HUES48 (cell line): ENCODE measurements at regions not wholly inside any gene's neighbourhood (a gene's known extent, or its start where the extent isn't known, plus 50 kb on each side); places are given as distances from the start of the nearest gene placed in this dataset.

Experiments
- H3K27ac ChIP-seq: one replicate; pipeline ENCODE4 v1.7.0; 2013; ENCODE audit warnings: low read depth, low read length, inconsistent platforms
- H3K27me3 ChIP-seq: 2 replicates; pipeline ENCODE4 v1.6.1; 2013; ENCODE audit warnings: mild to moderate bottlenecking, low read length; ENCODE audit not compliant: control insufficient read depth, insufficient read depth
- H3K36me3 ChIP-seq: 2 replicates; pipeline ENCODE4 v1.6.1; 2013; ENCODE audit warnings: low read length; ENCODE audit not compliant: control insufficient read depth, insufficient read depth
- H3K4me1 ChIP-seq: 2 replicates; pipeline ENCODE4 v1.6.1; 2013; ENCODE audit warnings: mild to moderate bottlenecking, low read length; ENCODE audit not compliant: control insufficient read depth, insufficient read depth
- H3K4me3 ChIP-seq: 2 replicates; pipeline ENCODE4 v1.5.1; 2013; ENCODE audit warnings: mild to moderate bottlenecking, low read depth, low read length
- H3K9ac ChIP-seq: 2 replicates; pipeline ENCODE4 v1.6.1; 2013; ENCODE audit warnings: mild to moderate bottlenecking, low read depth, low read length, moderate library complexity
- H3K9me3 ChIP-seq: 2 replicates; pipeline ENCODE4 v1.6.1; 2013; ENCODE audit warnings: low read length; ENCODE audit not compliant: control insufficient read depth, insufficient read depth

DNA sequence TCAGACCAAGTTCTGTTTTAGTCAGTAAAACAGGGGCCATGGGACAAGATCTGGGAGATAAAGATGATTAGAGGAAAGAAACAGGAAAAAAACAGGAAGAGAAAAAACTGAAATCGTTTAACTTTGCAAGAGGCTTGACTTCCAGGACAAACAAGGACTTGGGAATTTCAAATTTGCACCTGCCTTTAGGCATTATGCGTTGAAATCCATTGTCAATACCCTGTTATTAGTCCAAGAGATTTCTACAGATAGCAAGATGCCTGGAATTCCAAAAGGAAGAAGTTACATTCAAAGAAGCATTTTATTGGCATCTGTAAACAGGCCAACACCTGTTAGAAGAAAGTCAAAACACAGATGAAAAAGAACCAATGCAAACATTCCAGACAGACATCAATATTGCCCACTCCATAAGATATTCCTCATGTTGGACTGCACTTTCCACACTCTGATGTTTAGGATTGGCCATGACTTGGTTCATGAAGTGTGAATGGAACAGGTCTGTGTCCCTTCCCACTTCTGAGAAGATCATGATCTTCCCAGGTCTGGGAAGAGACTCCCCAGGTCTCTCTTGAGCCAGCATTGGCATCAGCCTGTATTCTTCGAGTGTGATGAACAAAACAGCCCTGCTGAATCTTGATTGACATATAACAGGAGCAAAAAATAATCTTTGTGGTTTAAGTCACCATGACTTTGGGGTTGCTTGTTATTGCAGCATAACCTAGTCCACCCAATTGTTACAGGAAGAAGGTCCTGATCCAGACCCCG lies 181.4 kb upstream of the FN1 start:
- H3K27me3 ChIP-seq: no peaks in the 10 kb centered on the region
- no peak overlapping the region for H3K9ac ChIP-seq
- no peak overlapping the region for H3K4me3 ChIP-seq
- peaks cover 9% of the 10 kb centered on the region for H3K9me3 ChIP-seq
- no peaks in the 10 kb centered on the region for H3K36me3 ChIP-seq
- peaks cover 26% of the 10 kb centered on the region for H3K4me1 ChIP-seq
- peak overlapping the region; percentile 32 for H3K27ac ChIP-seq

DNA sequence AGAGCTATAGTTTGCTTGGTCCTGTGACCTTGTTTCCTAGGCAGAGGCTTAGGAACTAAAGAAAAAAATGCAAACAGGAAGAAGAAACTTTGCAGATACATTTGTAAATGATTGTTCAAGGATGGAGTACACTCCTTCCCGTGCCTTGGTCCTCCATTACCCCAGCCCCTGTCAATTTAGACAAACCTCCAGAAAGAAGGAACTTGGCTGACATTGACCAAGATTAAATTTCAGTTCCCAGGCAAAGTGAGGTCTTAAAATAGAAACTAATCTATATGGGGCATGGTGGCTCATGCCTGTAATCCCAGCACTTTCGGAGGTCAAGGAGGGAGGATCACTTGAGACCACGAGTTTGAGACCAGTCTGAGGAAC lies 179.9 kb upstream of the FN1 start:
- H3K4me1 ChIP-seq: peaks cover 26% of the 10 kb centered on the region
- no peaks in the 10 kb centered on the region for H3K36me3 ChIP-seq
- H3K9ac ChIP-seq: no peak overlapping the region
- no peak overlapping the region for H3K4me3 ChIP-seq
- peaks cover 9% of the 10 kb centered on the region for H3K9me3 ChIP-seq
- H3K27me3 ChIP-seq: no peaks in the 10 kb centered on the region
- no peak overlapping the region for H3K27ac ChIP-seq

DNA sequence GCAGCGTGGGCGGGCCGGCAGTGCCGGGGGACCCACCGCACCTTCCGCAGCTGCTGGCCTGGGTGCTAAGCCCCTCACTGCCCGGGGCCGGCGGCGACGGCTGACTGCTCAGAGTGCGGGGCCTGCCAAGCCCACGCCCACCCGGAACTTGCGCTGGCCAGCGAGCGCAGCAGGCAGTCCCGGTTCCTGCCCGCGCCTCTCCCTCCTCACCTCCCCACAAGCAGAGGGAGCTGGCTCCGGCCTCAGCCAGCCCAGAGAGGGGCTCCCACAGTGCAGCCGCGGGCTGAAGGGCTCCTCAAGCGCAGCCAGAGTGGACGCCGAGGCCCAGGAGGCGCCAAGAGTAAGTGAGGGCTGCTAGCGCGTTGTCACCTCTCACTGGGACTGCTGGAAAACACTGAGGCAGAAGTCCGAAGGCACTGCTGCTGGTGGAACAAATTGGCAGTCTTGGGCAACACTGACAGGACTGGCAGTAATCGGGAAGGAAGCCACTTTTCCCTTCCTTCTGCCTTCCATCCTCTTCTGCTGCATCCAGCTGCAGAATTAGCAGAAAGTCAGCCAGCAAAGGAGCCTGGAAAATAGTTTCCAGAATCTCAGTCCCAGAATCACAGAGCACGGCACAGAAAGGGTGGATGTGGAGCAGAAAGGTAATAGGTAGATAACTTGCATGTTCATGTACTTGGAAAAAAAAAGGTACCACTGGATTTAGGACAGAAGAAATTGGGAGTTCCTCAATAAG lies 179.4 kb upstream of the FN1 start:
- Histone ChIP-seq H3K9ac (no peak overlapping the region), H3K9me3 (peaks cover 9% of the 10 kb centered on the region), H3K27me3 (no peaks in the 10 kb centered on the region), H3K4me3 (no peak overlapping the region), H3K27ac (no peak overlapping the region), H3K4me1 (peaks cover 26% of the 10 kb centered on the region), H3K36me3 (no peaks in the 10 kb centered on the region)

DNA sequence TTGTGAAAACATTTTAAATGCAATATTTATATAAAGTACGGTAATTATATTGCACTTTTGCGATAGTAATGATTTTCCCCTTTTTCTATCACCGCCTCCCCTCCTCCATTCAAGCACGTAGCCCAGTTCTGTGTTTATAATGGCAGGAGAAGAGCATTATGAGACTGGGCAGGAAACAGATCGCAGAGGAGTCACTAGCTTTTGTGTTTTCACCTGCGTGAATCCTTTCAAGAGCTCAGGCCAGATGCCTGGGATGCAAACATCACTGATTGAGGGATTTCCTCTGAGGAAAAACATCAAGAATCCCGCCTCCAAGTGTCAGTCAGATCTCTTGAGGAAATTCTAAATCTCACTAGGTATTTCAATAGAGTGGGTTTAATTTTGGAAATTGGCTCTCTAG lies 178.4 kb upstream of the FN1 start:
- Histone ChIP-seq H3K4me3 (no peak overlapping the region), H3K9me3 (peaks cover 9% of the 10 kb centered on the region), H3K4me1 (peaks cover 17% of the 10 kb centered on the region), H3K36me3 (no peaks in the 10 kb centered on the region), H3K9ac (no peak overlapping the region), H3K27ac (no peak overlapping the region), H3K27me3 (no peaks in the 10 kb centered on the region)

DNA sequence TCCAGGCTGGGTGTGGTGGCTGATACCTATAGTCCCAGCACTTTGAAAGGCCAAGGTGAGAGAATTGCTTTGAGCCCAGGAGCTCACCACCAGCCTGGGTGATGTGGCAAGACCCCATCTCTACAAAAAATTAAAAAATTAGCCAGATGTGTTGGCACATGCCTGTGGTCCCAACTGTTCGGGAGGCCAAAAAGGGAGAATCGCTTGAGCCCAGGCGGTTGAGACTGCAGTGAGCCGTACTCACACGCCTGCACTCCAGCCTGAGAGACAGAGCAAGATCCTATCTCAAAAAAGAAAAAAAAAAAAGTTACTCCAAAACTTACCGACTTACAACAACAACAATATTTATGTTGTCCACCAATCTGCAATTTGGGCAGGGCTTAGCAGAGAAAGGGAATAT lies 178.0 kb upstream of the FN1 start:
- Histone ChIP-seq H3K4me1 (peaks cover 13% of the 10 kb centered on the region), H3K27ac (no peak overlapping the region), H3K9ac (no peak overlapping the region), H3K9me3 (peaks cover 9% of the 10 kb centered on the region), H3K27me3 (no peaks in the 10 kb centered on the region), H3K4me3 (no peak overlapping the region), H3K36me3 (no peaks in the 10 kb centered on the region)

DNA sequence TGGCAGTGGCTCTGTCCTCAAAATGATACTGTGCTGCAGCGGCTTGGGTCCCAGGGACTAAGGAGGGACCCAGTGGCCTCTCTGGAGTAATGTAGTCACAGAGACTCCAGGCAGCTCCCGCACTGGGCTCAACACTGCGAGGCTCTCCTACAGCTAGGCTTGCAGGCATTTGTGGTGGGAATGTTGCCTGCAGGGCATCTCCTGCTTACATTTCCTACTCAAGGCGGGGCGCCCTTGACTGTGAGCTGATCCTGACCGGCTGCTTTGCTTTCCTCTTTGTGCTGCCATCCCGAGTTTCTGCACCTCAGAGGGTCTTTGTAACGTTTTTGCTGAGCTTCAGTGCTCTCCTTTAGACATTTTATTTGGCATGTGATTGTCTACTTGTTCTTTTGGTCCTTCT lies 177.4 kb upstream of the FN1 start:
- H3K27ac ChIP-seq: peak overlapping the region; percentile 27
- H3K9me3 ChIP-seq: peaks cover 9% of the 10 kb centered on the region
- H3K9ac ChIP-seq: no peak overlapping the region

DNA sequence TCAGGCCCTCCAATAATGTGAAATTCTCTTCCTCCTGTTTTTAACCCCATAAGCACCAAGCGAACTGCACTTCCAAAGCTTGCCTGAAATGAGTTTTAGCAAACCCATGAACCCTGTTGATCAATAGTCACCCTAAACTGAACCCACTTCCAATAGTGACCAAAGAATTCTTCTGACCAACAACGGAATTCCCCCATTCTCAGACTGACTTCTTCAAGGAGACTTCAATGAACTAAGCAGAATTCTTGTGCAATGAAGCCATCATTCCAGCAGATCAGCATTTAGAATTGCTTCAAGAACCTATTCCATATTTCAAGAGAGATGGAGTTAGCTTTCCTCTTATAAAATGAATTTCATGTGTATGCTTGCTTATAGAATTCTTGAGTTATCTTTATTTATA lies 176.9 kb upstream of the FN1 start:
- Histone ChIP-seq H3K9me3 (peaks cover 9% of the 10 kb centered on the region), H3K27ac (no peak overlapping the region), H3K4me3 (no peak overlapping the region), H3K27me3 (no peaks in the 10 kb centered on the region), H3K4me1 (peaks cover 12% of the 10 kb centered on the region), H3K9ac (no peak overlapping the region), H3K36me3 (no peaks in the 10 kb centered on the region)

More for the DNA sequence above, 177.4 kb upstream of the FN1 start:
- Histone ChIP-seq H3K4me1 (peaks cover 12% of the 10 kb centered on the region), H3K4me3 (no peak overlapping the region), H3K27me3 (no peaks in the 10 kb centered on the region), H3K36me3 (no peaks in the 10 kb centered on the region)

DNA sequence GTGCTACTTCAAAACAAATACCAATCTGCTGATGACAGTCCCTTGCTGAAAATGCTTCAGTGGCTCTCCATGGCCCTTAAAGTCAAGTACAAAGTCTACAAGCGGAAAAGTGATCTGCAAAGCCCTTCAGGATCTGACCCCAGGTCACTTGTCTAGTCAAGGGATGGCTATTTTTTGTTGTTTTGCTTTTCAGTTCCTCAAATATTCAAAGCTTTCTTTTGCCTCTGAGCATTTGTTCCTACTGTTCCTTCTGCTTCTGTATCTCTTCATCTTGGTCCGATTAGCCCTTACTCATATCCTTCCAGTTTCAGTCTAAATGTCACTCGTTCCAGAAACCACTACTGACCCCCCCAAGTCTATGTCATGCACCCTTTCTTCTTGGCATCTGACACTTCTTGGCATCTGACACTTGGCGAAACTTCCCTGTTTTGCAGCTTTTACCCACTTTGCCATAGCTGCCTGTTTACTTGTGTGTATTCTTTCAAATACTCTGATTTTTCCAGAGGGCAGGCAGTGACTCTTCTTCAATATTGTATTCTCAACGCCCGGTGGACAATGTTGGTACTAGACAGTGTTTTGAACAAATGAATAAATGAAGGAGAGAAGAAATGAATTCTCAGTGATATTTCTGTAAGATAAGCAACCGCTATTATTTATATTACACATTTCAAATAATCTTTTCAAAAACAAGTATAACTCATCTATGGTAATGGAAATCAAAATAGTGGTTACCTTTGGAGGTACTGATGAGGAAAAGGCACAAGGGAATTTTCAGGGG lies 175.9 kb upstream of the FN1 start:
- Histone ChIP-seq H3K9ac (no peak overlapping the region), H3K4me1 (peaks cover 12% of the 10 kb centered on the region), H3K36me3 (no peaks in the 10 kb centered on the region), H3K27ac (no peak overlapping the region), H3K4me3 (no peak overlapping the region), H3K9me3 (peaks cover 9% of the 10 kb centered on the region), H3K27me3 (no peaks in the 10 kb centered on the region)

DNA sequence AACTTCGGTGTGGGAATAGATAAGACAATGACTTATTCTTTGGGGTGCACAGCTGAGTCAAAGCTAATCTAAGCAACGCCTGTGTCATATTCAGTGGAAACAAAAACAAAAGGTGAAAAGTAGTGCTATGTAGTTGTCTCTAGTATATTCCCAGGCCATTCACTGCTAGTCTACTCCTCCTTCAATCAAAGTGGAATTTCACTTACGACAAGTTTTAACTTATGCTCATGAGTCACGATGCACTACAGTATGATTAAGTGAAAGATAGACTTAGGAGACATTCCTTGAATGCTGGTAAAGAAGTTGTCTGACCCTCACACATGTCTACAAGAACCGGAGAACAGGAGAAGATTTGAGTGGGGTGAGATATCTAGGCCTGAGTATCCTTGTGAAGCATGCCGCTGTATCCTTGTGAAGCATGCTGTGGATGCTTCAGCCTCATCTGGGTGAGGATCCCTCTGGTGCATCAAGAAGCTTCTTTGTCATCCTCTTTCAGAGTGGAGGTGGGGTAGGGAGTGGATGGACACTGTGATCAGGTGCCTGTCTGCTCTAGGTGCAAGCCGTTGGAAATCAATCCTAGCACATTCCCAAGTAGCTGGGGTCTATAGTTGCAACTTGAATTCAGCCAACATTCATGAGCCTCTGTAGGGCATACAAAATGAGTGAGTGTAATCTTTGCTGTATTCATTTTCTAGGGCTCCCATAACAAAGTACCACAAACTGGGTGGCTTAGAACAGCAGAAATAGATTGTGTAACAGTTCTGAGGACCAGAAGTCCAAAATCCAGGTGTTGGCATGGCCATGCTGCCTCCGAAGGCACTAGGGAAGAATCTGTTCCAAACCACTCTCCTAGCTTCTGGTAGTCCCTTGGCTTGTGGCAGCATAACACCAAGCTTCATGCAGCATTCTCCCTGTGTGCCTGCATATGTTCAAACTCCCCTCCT lies 173.5 kb upstream of the FN1 start:
- no peak overlapping the region for H3K9ac ChIP-seq
- no peaks in the 10 kb centered on the region for H3K27me3 ChIP-seq
- H3K36me3 ChIP-seq: no peaks in the 10 kb centered on the region
- H3K4me3 ChIP-seq: no peak overlapping the region
- H3K27ac ChIP-seq: no peak overlapping the region
- no peaks in the 10 kb centered on the region for H3K9me3 ChIP-seq
- peaks cover 12% of the 10 kb centered on the region for H3K4me1 ChIP-seq

DNA sequence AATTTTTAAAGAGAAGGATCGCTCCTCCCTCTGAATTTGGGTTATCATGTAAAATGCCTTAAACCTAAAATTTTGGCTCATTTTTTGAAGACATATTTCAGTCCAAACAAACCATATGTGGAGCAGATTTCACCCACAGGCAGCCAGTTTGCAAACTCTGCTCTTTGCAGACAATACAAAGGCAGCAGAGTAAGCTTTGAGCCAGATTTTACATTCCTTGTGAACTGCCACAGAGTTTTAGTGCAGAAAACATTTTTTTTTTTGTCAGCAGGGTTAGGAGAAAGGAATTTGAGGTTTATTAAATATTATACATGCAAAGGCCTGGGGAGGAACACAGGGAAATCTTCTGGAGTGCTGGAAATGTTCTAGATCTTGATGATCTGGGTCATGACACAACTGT lies 171.9 kb upstream of the FN1 start:
- Histone ChIP-seq H3K4me3 (no peak overlapping the region), H3K36me3 (no peaks in the 10 kb centered on the region), H3K9me3 (no peaks in the 10 kb centered on the region), H3K4me1 (peaks cover 2% of the 10 kb centered on the region; the same call in 1 of the 2 replicates), H3K27me3 (no peaks in the 10 kb centered on the region), H3K27ac (no peak overlapping the region), H3K9ac (no peak overlapping the region)
